ENCODE measurements at regions not wholly inside any gene's neighbourhood (a gene's known extent, or its start where the extent isn't known, plus 50 kb on each side); places are given as distances from the start of the nearest gene placed in this dataset.

DNA sequence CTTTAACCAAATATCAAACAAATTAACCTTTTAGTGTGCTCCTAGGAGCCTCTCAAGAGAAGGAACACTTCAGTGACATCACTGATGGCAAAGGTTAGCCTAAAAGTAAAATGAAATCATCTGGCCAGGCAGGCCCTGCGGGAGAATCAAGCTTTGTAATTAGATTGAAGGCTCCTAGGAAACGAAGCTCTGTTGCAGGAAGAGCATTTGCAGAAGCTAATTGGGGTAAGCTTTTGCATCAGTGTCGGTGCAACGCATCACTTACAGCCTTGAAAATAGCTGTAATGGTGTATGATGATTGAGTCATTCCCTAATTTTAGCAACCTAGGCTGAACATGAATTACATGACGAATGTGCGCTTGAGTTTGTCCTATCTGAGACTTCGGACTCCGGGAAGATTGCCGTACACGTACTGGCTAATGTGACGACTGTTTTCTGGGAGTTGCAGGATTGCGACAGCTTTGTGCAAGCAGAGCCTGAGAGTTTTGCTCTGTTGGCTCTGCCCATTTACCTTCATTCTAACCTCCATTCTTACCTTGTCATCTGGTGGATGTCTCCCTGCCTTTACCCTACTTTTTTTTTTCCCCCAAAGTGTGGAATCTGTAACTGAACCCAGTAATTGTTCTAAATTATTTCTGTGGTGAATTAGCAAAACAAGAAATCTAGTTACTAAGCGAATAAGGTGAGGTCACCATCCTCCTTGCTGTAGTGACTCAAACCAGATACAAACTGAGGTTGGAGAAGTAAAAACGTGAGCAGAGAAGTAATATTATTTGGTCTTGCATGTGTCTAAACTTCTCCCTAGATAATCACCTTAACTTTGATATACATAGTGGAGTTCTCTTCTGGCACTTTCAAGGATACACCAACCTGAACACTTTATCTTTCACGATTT lies 675.9 kb upstream of the CITED2 start:
- TF ChIP-seq CTCF (IDR thresholded peaks at IDR 0.05), result no peak
- TF ChIP-seq POLR2A (IDR thresholded peaks at IDR 0.05), result no peak
